GM18868 (cell line): ENCODE measurements at regions not wholly inside any gene's neighbourhood (a gene's known extent, or its start where the extent isn't known, plus 50 kb on each side); places are given as distances from the start of the nearest gene placed in this dataset.
"Not testable (repeated sequence)": the region's sequence is repeated elsewhere in the genome, so short reads cannot be mapped to it uniquely, and the experiment has no call there.

Source experiments
- ATAC-seq: cut with Tn5 transposase; IDR thresholded peaks from one replicate; pipeline ENCODE4 v1.9.1; 2021; ENCODE audit warnings: mild to moderate bottlenecking, moderate library complexity; ENCODE audit not compliant: unreplicated experiment

DNA sequence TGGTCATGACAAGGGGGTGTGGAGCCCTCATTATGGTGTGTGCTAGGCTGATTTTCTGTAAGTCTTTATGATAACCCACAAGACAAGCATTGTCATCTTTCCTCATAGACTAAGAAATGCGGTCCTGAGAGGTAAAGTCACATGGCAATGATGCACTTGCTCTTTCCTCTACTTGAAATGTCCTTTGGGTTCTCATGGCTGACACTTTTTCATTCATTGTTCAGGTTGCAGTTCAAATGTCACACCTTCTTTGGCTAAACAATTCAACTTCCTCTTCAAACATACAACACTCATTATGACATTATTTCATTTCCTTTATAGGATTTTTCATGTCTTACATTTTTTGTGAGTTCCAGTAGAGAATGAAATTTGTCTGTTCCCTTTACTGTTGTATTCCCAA lies 323.6 kb upstream of the PRR16 start:
- ATAC-seq = no peak

DNA sequence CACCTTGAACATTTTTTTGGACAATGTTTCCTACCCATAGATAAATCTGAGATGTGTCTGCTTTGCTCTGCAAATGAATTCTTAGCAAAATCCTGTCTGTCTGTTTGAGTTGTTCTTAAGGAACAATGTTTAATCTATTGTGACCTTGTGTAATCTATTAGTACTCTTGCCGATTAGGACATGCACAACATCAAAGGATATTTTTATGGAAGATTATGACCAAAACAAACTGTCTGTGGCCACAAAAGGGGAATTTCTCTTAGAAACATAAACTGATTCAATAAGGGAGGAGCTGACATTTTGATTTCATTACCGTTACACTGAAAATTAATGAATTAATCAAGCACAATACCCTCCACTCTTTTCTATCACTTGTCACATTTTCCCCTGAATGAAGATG lies 323.0 kb upstream of the PRR16 start:
- ATAC-seq = no peak

- no peak for ATAC-seq
Observed at GRCh38 chr5:120146787-120147186, 317.3 kb upstream of the PRR16 start.

GRCh38 chr5:120147911-120148310 lies 316.2 kb upstream of the PRR16 start:
- not testable (repeated sequence) for ATAC-seq

GRCh38 chr5:120150770-120151169 lies 313.3 kb upstream of the PRR16 start:
- no peak for ATAC-seq

- no peak for ATAC-seq
Observed at GRCh38 chr5:120151181-120151580, 312.9 kb upstream of the PRR16 start.

DNA sequence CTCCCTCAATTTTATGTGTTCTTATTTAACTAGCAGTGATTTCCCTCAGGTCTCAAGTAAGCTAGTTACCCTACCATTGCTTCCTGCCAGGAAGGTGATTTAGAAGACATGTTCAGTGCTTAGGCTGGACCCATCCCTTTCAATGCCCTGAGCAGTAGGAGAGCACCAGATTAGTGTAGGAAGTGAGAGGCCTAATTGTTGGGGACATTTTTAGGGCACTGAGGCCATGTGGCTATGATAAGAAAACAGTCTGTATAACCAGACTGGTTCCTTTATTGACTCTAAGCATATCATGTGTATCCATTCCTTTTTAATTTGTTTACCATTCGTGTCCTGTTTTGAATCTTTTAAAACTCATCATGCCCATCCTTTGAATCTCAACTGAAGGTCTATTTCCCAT lies 312.3 kb upstream of the PRR16 start:
- no peak for ATAC-seq

DNA sequence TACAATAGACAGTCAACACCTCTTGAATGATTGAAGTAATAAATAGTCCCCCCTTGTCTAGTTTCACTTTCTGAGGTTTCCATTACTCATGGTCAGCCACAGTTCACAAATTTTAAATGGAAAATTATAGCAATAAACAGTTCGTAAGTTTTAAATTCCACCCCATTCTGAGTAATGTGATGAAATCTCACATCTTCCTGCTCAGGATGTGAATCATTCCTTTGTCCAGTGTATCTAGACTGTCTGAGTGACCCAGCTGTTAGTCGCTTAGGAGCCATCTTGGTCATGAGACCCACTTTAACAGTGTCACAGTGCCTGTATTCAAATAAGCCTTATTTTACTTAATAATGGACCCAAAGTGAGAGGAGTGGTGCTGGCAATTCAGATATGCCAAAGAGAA lies 311.6 kb upstream of the PRR16 start:
- ATAC-seq = no peak

- ATAC-seq = no peak
Observed at GRCh38 chr5:120152931-120153330, 311.2 kb upstream of the PRR16 start.

DNA sequence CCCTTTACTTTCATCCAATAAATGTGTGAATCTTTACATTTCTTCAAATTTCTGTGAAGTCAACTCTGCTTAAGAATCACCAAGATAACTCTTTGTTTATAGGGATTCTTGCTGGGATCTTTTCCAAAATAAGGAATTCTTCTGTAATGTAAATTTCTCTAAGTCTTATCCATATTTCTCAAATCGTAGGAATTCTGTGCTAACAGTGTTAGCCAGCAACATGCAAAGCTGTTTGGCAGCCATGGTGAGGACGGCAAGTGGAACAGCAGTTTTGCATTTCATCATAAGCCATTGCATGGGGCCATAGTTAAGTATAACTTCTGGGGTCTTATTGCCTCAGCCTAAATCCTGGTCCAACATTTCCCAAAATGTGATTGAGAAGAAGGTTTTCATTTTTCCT lies 310.5 kb upstream of the PRR16 start:
- ATAC-seq = no peak

- ATAC-seq = no peak
Observed at GRCh38 chr5:120155873-120156272, 308.2 kb upstream of the PRR16 start.

DNA sequence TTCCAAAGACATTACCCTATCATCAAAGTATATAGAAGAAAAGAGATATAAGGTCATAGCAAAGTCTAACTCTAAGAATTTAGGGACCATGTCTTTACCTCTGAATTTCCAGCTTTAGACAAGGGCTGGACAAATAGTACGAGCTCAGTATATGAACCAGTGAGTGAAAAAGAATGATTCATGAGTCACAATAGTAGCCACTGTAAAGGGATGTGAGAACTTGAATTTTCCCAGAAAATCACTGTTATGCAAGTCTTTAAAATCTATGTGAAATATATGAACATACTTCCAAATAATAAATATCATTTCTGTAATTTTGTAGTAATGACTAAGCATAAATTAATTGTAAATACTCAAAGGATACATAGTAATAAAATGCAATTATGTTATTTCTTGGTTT lies 305.9 kb upstream of the PRR16 start:
- ATAC-seq = no peak

- ATAC-seq = no peak
Observed at GRCh38 chr5:120159155-120159554, 304.9 kb upstream of the PRR16 start.

DNA sequence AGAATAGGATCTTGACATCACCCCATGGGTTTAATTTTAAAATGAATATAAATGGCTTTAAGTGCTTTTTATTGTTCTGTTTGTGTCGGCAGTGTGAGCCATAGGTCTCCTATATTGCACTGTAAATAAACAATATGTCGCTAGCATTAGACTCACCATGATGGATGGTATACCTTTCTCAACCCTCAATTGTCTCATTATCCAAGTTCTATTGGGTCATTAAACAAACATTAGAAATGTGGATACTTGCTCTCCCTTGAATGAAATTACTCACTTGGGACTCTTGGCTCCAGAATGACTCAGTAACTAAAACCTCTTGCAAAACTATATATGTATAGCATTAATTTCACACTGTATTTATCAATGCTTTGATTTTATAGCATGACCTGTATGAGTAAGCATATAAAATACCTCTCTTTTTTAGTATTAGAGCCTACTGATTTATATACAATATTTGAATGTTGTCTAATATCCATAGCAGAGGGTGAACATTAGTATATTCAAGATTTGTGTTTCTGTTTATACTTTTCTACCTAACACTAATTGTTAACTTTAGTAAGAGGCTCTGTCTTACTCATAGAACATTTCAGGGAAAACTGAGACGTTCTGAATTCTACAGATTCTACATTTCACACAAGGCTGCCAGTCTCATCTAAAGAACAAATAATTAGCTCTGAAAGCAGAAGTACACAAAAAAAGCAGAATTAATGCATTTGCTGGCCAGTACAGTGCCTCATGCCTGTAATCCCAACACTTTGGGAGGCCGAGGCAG lies 303.8 kb upstream of the PRR16 start:
- no peak for ATAC-seq

GRCh38 chr5:120162321-120162720 lies 301.8 kb upstream of the PRR16 start:
- ATAC-seq = no peak

GRCh38 chr5:120164037-120164436 lies 300.1 kb upstream of the PRR16 start:
- no peak for ATAC-seq

- ATAC-seq = no peak
Observed at GRCh38 chr5:120164986-120165385, 299.1 kb upstream of the PRR16 start.

DNA sequence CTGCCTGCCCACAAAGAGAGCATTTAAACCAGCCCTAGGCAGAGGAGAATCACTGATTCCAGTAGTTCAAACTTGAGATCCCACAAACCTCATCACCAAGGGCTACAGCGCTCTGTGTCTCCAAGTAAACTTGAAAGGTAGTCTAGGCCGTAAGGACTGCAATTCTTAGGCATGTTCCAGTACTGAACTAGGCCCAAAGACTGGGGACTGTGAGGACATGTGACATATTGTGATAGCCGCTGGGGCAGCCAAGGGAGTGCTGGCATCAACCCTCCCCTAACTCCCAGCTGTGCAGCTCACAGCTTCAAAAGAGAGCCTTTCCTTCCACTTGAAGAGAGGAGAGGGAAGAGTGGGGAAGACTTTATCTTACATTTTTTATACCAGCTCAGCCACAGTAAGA lies 291.0 kb upstream of the PRR16 start:
- no peak for ATAC-seq

DNA sequence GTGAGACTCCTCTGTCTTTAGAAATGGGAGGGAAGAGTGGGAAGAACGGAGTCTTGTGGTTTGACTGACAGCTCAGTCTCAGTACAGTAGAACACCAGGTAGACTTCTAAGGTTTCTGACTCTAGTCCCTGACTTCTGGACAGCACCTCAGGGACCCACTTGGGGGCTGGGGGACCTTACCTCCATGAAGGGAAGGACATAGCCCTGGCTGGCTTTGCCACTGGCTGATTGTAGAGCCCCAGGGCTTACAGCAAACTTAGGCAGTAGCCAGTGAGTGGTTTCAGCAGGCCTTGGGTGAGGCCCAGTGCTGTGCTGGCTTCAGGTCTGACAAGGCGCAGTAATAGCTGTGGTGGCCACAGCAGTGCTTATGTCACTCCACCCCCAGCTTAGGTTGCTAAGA lies 290.0 kb upstream of the PRR16 start:
- ATAC-seq = no peak

DNA sequence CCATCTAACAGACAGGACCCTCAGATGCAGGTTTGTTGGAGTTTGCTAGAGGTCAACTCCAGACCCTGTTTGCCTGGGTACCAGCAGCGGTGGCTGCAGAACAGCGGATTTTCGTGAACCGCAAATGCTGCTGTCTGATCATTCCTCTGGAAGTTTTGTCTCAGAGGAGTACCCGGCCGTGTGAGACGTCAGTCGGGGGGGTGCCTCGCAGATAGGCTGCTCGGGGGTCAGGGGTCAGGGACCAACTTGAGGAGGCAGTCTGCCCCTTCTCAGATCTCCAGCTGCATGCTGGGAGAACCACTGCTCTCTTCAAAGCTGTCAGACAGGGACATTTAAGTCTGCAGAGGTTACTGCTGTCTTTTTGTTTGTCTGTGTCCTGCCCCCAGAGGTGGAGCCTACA lies 282.9 kb upstream of the PRR16 start:
- not testable (repeated sequence) for ATAC-seq

DNA sequence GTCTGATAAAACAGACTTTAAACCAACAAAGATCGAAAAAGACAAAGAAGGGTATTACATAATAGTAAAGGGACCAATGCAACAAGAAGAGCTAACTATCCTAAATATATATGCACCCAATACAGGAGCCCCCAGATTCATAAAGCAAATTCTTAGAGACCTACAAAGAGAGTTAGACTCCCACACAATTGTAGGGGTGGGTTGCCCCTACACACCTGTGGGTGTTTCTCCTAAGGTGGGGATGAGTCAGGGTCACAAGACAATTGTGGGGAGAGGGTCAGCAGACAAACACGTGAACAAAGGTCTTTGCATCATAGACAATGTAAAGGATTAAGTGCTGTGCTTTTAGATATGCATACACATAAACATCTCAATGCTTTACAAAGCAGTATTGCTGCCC lies 269.4 kb upstream of the PRR16 start:
- not testable (repeated sequence) for ATAC-seq

DNA sequence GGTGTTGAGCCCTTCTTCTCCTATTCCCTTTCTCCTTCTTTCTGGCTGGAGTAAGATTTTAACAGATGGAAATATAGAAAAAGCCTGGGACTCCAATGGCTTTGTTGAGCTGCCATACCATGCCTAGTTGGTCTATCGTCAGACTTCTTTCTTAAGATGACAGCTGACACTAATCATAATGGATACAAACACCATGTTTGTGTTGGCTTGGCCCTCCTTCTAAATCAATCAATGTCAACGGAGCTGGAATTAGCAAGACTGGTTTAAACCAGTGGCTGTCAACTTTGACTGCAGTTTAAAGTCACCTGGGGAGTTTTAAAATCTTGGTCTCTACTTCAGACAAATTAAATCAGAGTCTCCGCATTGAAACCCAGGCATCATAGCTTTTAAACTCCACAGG lies 264.5 kb upstream of the PRR16 start:
- ATAC-seq = no peak

DNA sequence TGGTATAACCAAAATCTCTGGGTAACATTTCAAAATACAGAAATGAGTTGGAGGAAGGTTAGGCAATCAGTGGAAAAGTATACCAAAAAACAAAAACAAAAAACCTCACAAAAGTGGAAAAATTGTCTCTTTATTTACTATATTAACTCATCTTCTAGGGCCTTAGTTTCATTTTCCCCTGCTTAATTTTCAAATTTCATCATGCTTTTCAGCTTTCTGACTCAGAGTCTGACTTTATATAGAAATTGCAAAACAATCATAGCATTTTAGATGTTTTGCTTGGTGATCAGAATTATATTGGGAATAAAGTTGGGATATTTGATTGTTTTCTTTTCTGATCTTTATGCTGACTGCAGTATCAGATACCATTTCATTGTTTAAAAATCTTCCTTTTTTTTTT lies 257.0 kb upstream of the PRR16 start:
- ATAC-seq = no peak
